ENCODE measurements at regions not wholly inside any gene's neighbourhood (a gene's known extent, or its start where the extent isn't known, plus 50 kb on each side); places are given as distances from the start of the nearest gene placed in this dataset.

GRCh38 chr21:19855522-19855921, 1142.7 kb upstream of the NCAM2 start:
- no peak overlapping the region for H3K27ac ChIP-seq (ENCODE audit: low read length)
- H3K9me3 ChIP-seq (ENCODE audit: insufficient read depth, low read length, severe bottlenecking) = peaks cover 4% of the 10 kb centered on the region
- H3K4me2 ChIP-seq (ENCODE audit: insufficient read depth, low read length) = no peak overlapping the region
- no peak for ATAC-seq (ENCODE audit: insufficient read depth, low read depth)
- no peaks in the 10 kb centered on the region for H3K27me3 ChIP-seq (ENCODE audit: insufficient read depth, low read length, poor library complexity)
- no peak overlapping the region for H3K9ac ChIP-seq (ENCODE audit: low read depth, low read length)
- H3K36me3 ChIP-seq (ENCODE audit: insufficient read depth, low read length) = no peaks in the 10 kb centered on the region
- TF ChIP-seq CTCF (IDR thresholded peaks at IDR 0.05; ENCODE audit: borderline replicate concordance, extremely low read depth, low read length, poor library complexity, severe bottlenecking) = no peak
- no peaks in the 10 kb centered on the region for H3K4me1 ChIP-seq (ENCODE audit: insufficient read depth, low read length)
- no peak overlapping the region for H3K4me3 ChIP-seq (ENCODE audit: low read depth in 1 of 2, low read length in 2 of 2)
- DNase-seq = no peak
- H4K20me1 ChIP-seq (ENCODE audit: insufficient read depth, low read length) = no peaks in the 10 kb centered on the region
- no peaks in the 10 kb centered on the region for H3K79me2 ChIP-seq (ENCODE audit: insufficient read depth, low read length)
- no peak overlapping the region for H2AFZ ChIP-seq (ENCODE audit: low read depth, low read length)

GRCh38 chr21:19864476-19864875, 1133.7 kb upstream of the NCAM2 start:
- no peak for DNase-seq
- Histone ChIP-seq H3K79me2 (ENCODE audit: insufficient read depth, low read length) (no peaks in the 10 kb centered on the region), H3K4me1 (ENCODE audit: insufficient read depth, low read length) (no peaks in the 10 kb centered on the region), H3K9ac (ENCODE audit: low read depth, low read length) (no peak overlapping the region), H3K27ac (ENCODE audit: low read length) (no peak overlapping the region), H2AFZ (ENCODE audit: low read depth, low read length) (no peak overlapping the region), H4K20me1 (ENCODE audit: insufficient read depth, low read length) (no peaks in the 10 kb centered on the region), H3K27me3 (ENCODE audit: insufficient read depth, low read length, poor library complexity) (no peaks in the 10 kb centered on the region), H3K4me2 (ENCODE audit: insufficient read depth, low read length) (no peak overlapping the region), H3K36me3 (ENCODE audit: insufficient read depth, low read length) (no peaks in the 10 kb centered on the region), H3K9me3 (ENCODE audit: insufficient read depth, low read length, severe bottlenecking) (no peaks in the 10 kb centered on the region), H3K4me3 (ENCODE audit: low read depth in 1 of 2, low read length in 2 of 2) (no peak overlapping the region)
- no peak for ATAC-seq (ENCODE audit: insufficient read depth, low read depth)
- TF ChIP-seq CTCF (IDR thresholded peaks at IDR 0.05; ENCODE audit: borderline replicate concordance, extremely low read depth, low read length, poor library complexity, severe bottlenecking) (no peak), EZH2 (IDR thresholded peaks at IDR 0.05; ENCODE audit: borderline replicate concordance, low read depth, low read length, severe bottlenecking) (no peak)

GRCh38 chr21:19870682-19871081, 1127.5 kb upstream of the NCAM2 start:
- no peaks in the 10 kb centered on the region for H4K20me1 ChIP-seq (ENCODE audit: insufficient read depth, low read length)
- no peak overlapping the region for H3K27ac ChIP-seq (ENCODE audit: low read length)
- H3K36me3 ChIP-seq (ENCODE audit: insufficient read depth, low read length) = no peaks in the 10 kb centered on the region
- no peaks in the 10 kb centered on the region for H3K27me3 ChIP-seq (ENCODE audit: insufficient read depth, low read length, poor library complexity)
- H3K4me1 ChIP-seq (ENCODE audit: insufficient read depth, low read length) = no peaks in the 10 kb centered on the region
- no peak overlapping the region for H2AFZ ChIP-seq (ENCODE audit: low read depth, low read length)
- no peak overlapping the region for H3K9ac ChIP-seq (ENCODE audit: low read depth, low read length)
- DNase-seq (no peak), ATAC-seq (ENCODE audit: insufficient read depth, low read depth) (no peak)
- no peak overlapping the region for H3K4me3 ChIP-seq (ENCODE audit: low read depth in 1 of 2, low read length in 2 of 2)
- no peaks in the 10 kb centered on the region for H3K79me2 ChIP-seq (ENCODE audit: insufficient read depth, low read length)
- TF ChIP-seq EZH2 (IDR thresholded peaks at IDR 0.05; ENCODE audit: borderline replicate concordance, low read depth, low read length, severe bottlenecking) (no peak), CTCF (IDR thresholded peaks at IDR 0.05; ENCODE audit: borderline replicate concordance, extremely low read depth, low read length, poor library complexity, severe bottlenecking) (no peak)
- no peaks in the 10 kb centered on the region for H3K9me3 ChIP-seq (ENCODE audit: insufficient read depth, low read length, severe bottlenecking)
- no peak overlapping the region for H3K4me2 ChIP-seq (ENCODE audit: insufficient read depth, low read length)

GRCh38 chr21:19874521-19874920, 1123.7 kb upstream of the NCAM2 start:
- DNase-seq (no peak), ATAC-seq (ENCODE audit: insufficient read depth, low read depth) (no peak)
- H3K27me3 ChIP-seq (ENCODE audit: insufficient read depth, low read length, poor library complexity) = no peaks in the 10 kb centered on the region
- H3K4me3 ChIP-seq (ENCODE audit: low read depth in 1 of 2, low read length in 2 of 2) = no peak overlapping the region
- no peak overlapping the region for H3K27ac ChIP-seq (ENCODE audit: low read length)
- no peak overlapping the region for H3K4me2 ChIP-seq (ENCODE audit: insufficient read depth, low read length)
- no peaks in the 10 kb centered on the region for H4K20me1 ChIP-seq (ENCODE audit: insufficient read depth, low read length)
- H3K79me2 ChIP-seq (ENCODE audit: insufficient read depth, low read length) = no peaks in the 10 kb centered on the region
- no peak overlapping the region for H3K9ac ChIP-seq (ENCODE audit: low read depth, low read length)
- H2AFZ ChIP-seq (ENCODE audit: low read depth, low read length) = no peak overlapping the region
- H3K36me3 ChIP-seq (ENCODE audit: insufficient read depth, low read length) = no peaks in the 10 kb centered on the region
- no peaks in the 10 kb centered on the region for H3K9me3 ChIP-seq (ENCODE audit: insufficient read depth, low read length, severe bottlenecking)
- TF ChIP-seq CTCF (IDR thresholded peaks at IDR 0.05; ENCODE audit: borderline replicate concordance, extremely low read depth, low read length, poor library complexity, severe bottlenecking) (no peak), EZH2 (IDR thresholded peaks at IDR 0.05; ENCODE audit: borderline replicate concordance, low read depth, low read length, severe bottlenecking) (no peak)
- H3K4me1 ChIP-seq (ENCODE audit: insufficient read depth, low read length) = no peaks in the 10 kb centered on the region

Data from DND-41 (cell line).